ENCODE measurements at regions not wholly inside any gene's neighbourhood (a gene's known extent, or its start where the extent isn't known, plus 50 kb on each side); places are given as distances from the start of the nearest gene placed in this dataset.
"Not testable (repeated sequence)": the region's sequence is repeated elsewhere in the genome, so short reads cannot be mapped to it uniquely, and the experiment has no call there.

DNA sequence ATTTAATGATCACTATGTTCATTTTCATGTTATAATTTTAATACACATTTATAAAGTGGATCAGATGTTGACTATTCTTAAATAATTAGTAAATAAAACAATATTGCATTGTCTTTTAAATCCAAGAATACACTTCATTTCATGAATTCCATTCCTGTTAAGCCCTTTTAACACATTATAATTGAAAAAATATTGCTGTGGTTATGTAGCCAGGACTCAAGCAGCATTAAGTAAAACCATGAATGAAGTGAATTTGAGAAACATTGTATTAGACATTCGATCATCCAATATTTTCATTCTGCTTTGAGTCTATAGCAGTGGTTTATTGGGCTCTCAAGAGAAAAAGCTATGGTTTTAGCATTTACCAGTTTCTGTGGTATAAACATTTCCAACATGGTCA is 94.2 kb upstream of the RAPGEF2 start:
- no peak for DNase-seq

DNA sequence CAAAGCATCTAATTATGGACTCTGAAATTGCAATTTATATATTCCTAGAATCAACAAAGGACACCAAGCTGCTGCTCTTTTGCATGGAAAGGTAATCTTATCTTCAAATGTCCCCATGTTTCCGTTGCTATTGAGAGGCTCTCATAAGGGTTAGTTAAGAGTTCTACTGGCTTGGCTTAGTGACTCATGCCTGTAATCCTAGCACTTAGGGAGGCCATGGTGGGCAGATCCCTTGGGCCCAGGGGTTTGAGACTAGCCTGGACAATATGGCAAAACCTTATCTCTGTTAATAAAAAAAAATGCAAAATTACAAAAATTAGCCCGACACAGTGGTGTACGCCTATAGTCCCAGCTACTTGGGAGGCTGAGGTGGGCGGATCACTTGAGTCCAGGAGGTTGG is 93.4 kb upstream of the RAPGEF2 start:
- no peak for DNase-seq

- no peak for DNase-seq
Measured at GRCh38 chr4:159010100-159010499, 92.8 kb upstream of the RAPGEF2 start.

GRCh38 chr4:159010563-159011260 is 92.2 kb upstream of the RAPGEF2 start:
- DNase-seq: peak; percentile 71

GRCh38 chr4:159012381-159012780 is 90.5 kb upstream of the RAPGEF2 start:
- DNase-seq: no peak

GRCh38 chr4:159013692-159014091 is 89.2 kb upstream of the RAPGEF2 start:
- DNase-seq: no peak

DNA sequence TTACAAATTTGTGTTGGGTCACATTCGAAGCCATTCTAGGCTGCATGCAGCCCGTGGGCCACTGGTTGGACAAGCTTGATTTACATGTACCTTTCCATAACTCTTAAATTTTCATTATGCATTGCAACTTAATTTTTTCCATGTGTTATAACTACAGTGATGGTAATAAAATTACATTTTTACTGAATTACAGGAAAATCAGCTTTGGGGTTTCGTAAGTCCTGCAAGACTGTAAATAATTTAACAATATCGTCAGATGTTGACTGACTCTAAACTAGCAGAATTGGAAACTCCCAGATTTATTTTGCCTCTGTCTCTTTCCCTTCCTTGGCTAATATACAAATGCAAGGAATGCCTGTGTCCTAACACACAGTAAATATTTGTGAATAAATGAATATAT is 88.0 kb upstream of the RAPGEF2 start:
- DNase-seq: no peak

- DNase-seq: no peak
Measured at GRCh38 chr4:159015841-159016240, 87.0 kb upstream of the RAPGEF2 start.

DNA sequence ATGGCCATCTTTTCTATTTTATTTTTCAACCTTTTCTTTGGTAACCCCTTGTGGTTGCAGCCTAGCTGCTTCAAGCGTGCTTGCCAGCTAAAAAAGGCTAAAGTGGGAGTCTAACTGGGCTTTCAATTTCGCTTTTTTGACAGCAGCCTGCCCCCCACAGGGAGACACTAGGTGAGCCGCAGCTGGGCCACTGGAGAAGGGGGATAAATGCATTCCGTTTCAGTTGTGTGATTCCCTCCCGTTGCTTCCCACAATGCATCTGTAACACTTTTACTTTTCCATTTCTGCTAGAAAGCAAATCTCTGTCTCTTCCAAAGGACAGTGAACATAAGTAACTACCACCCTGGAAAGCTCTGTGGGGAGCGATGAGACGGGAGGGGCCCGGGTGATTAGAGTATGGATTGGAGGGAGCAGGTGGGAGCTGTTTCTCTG is 86.3 kb upstream of the RAPGEF2 start:
- DNase-seq: peak; percentile 38

DNA sequence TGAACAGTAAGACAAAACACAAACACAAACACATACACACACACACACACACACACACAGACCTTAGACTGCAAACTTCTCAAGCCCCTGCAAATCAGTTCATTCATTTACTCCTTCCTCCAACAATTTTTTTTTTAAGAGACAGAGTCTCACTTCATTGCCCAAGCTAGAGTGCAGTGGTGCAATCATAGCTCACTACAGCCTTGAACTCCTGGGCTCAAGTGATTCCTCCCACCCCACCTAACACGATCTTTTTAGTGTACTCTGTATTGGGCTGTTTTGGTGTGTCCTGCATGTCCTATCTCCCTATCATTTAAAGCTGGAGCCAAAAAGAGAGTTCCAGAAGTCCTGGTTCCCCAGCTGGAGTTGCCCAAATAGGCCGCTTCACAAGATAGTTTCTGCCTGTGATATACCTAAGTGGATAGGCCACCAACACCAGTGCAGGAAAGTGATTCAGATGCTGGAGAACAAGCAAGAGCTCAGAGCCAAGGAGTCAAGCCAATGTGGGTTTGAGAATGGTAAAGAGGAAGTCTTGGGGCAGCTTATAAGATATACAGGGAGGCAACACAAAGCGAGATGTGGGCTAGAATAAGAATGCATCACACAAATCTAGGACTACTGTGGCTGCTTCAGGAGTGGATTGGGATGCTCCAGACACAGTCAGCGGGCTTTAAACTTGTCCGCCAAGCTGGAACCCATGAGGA is 85.4 kb upstream of the RAPGEF2 start:
- DNase-seq: no peak

GRCh38 chr4:159018062-159018629 is 84.7 kb upstream of the RAPGEF2 start:
- no peak for DNase-seq

DNA sequence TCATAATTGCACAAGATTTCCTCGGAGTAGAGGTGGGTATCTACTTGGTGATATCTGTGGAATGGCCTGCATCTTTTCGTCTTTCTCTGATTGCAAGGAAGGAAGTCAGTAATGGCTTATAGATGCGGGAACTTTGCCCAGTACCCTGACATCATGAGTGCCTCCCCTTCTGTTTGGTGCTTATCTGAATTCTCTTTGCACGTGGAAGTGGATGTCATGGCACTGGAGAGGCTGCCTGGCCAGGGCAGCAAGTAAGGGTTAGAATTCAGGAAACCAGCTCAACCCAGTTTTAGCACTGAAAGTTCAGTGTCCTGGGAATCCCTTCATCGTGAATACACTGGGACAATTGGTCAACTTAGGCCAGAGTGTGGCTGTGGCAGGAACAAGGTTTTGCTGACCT is 83.5 kb upstream of the RAPGEF2 start:
- DNase-seq: no peak

- DNase-seq: no peak
Measured at GRCh38 chr4:159021597-159022385, 81.1 kb upstream of the RAPGEF2 start.

GRCh38 chr4:159023741-159024140 is 79.1 kb upstream of the RAPGEF2 start:
- DNase-seq: no peak

GRCh38 chr4:159024266-159024665 is 78.6 kb upstream of the RAPGEF2 start:
- peak; percentile 97 for DNase-seq

GRCh38 chr4:159024828-159025227 is 78.1 kb upstream of the RAPGEF2 start:
- no peak for DNase-seq

- DNase-seq: no peak
Measured at GRCh38 chr4:159026329-159026728, 76.5 kb upstream of the RAPGEF2 start.

GRCh38 chr4:159027535-159027934 is 75.3 kb upstream of the RAPGEF2 start:
- no peak for DNase-seq

GRCh38 chr4:159029481-159029880 is 73.4 kb upstream of the RAPGEF2 start:
- DNase-seq: no peak

DNA sequence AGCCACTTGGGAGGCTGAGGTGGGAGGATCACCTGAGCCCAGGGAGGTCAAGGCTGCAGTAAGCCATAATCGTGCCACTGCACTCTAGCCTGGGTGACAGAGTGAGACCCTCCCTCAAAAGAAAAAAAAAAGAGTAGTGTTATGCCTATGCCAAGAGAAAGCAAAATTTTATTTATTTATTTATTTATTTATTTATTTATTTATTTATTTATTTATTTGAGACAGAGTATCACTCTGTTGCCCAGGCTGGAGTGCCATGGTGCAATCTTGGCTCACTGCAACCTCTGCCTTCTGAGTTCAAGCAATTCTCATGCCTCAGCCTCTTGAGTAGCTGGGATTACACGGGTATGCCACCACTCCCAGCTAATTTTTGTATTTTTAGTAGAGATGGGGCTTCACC is 72.6 kb upstream of the RAPGEF2 start:
- DNase-seq: not testable (repeated sequence)

- no peak for DNase-seq
Measured at GRCh38 chr4:159035570-159035969, 67.3 kb upstream of the RAPGEF2 start.

DNA sequence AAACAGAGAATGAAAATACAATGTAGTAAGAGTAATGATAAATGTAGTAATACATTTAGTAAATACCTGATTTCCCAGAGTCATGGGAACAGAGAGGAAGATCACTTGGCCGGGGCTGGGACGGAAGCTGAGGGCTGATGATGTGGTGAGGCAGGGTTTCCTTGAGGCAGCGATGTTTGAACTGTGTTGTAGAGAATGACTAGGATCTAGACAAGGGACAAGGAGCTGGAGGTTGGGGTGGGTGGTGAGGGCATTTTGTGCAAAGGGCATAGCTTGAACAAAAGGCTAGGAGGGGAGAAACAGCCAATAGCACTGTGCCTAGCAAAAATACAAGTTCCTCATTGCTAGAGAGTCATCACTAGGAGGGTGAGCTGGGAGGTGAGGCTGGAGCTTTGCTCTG is 64.3 kb upstream of the RAPGEF2 start:
- no peak for DNase-seq

Data from NCI-H2227 treated with DMSO at 0.1 percent for 48 hours (cell line).